Colon (tissue), 2 donors: ENCODE measurements at regions not wholly inside any gene's neighbourhood (a gene's known extent, or its start where the extent isn't known, plus 50 kb on each side); places are given as distances from the start of the nearest gene placed in this dataset.
"Not testable (repeated sequence)": the region's sequence is repeated elsewhere in the genome, so short reads cannot be mapped to it uniquely, and the experiment has no call there.

Experiments used
- FAIRE-seq: peaks from 2 replicates; lab custom pipeline; 2012; peaks lifted over from hg19 to GRCh38; lab: Jason Lieb, UNC
- donor health status: control.
- donor health status: control.

GRCh38 chr14:53663709-53664108, 292.9 kb downstream of the BMP4 start:
- no peak for FAIRE-seq

DNA sequence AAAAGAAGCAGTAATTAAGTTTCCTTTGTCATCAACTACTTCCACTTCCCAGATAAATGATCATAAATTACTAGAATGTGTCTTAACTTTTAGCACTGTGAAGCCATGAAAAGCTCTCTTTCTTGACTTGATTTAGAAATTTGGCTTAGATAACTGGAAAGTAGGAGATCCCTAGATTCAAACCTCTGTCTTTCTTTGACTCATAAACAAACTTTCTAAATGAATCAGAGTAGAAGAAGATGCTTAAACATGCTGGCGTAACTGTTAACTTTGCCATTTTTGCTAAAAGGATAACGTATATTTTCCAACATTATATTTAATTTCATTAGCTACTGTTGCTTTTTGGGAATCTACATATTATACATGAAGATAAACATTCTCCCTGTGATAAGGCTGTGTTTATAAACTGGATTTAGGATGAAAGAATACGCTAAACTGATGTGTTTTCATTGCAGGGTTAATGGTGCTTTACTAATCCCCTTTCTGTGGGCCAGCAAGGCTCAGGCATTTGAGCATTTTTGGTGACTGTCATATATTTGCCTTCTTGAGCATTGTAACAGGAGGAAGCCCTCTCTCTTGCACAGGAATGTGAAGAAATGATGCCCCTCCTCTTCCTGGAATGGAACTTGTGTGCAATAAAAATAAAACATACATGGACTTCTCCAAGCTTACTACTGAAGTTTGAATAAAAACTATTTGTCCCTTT, 301.4 kb downstream of the BMP4 start:
- FAIRE-seq: no peak

GRCh38 chr14:53652068-53652467, 304.6 kb downstream of the BMP4 start:
- FAIRE-seq: no peak

- no peak for FAIRE-seq
Measured at GRCh38 chr14:53651096-53651740, 305.4 kb downstream of the BMP4 start.

DNA sequence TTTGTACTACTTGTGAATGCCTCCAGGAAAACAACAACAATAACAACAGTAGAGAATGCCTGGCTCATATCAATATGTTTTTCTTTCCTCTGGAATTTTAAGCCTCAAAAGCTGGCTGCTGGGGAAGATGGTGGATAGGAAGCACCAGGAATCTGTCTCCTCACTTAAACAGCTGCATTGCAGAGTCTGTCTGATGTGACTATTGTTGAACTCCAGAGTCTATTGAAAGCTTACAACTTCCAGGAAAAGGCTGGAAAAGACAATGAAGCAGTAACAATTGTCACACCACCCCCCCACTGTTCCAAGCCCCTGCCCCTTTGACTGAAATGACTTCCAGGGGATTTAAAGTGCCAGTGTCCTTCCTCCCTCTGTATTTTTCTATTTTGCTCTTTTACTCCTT, 309.7 kb downstream of the BMP4 start:
- FAIRE-seq: no peak

- FAIRE-seq: no peak
Measured at GRCh38 chr14:53640695-53641094, 315.9 kb downstream of the BMP4 start.

DNA sequence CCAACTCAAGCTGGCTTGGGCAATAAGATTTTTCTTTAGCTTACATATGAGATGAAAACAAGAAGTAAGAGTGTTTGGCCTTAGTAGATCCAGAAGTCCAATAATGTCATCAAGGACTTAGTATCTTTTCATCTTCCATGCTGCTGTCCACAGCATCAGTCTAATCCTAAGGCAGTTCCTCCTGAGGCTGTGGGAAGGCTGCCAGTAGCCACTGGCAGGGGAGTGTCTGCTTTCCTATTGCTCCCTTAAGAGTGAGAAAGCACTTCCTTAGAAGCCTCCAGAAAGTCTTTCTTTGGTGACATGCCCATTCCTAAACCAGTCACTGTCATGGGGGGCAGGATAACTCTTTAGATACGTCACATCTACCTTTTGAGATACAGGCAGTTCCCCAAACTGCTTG, 317.7 kb downstream of the BMP4 start:
- FAIRE-seq: no peak

- FAIRE-seq: no peak
Measured at GRCh38 chr14:53634793-53635192, 321.8 kb downstream of the BMP4 start.

DNA sequence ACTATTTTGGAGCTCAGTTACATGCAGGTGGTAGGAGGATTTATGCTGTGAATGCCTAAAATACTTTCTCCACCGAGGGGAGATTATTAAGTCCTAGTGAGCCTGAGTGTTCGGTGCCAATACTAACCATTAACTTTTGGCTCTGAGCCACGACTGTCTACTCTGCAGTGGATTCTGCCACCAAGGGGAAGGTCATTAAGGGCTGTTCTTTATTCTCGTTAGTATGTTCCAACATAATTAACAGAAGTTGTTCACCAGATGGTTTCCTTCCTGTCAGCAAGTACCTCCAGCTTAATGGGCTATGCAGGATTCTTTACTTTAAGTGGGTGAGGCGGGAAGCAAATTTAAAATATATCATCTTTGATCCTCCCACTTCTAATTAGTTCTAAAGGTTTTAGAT, 326.3 kb downstream of the BMP4 start:
- FAIRE-seq: no peak

DNA sequence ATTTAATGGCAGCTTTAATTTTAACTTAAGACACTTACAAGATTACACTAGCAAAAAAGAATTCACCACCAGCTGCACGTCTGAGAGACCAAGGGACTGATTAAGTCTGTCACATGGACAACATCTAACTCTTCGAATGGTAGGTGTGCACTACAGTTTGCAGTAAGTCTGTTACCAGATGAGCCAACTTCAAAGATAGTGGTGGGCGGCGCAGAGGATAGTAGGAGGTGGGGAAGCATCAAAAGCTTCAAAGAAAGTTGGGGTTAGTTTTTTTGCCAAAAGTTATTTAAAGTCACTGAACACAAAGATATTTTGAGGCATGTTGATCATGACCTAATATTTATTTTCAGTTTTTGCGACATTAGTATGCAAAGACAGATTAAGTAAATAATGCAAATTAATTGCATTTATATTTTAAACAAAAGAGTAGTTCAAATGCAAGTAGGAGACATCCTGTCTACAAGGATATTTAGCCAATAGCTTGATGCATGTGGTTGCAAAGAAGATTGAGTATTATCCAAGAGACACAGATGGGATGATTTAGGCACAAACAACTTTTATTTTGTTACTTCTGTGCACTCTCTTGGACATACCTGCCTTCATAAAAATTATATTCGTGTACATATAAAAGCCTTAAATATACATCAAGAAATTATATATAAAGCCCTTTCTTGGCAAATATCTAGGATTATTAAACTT, 327.7 kb downstream of the BMP4 start:
- FAIRE-seq: no peak

DNA sequence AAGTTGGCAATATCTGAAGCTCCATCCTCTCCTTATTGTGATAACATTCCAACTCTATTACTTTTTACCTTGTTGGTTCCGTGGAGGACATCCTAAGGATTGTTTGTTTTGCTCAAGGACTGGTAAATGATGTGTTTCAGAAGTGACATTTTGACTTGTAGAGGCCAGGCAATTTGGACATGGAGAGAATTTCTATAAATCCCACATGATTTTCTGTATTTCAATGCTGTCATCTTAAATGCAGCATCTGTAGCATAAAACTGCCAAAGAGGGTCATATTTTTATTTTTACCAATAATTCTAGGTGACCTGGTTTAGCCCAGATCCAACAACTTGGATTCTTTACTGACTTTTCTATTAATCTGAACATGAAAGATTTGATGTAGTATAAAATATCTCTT, 328.4 kb downstream of the BMP4 start:
- FAIRE-seq: no peak

- FAIRE-seq: no peak
Measured at GRCh38 chr14:53626761-53627160, 329.9 kb downstream of the BMP4 start.

GRCh38 chr14:53622447-53622846, 334.2 kb downstream of the BMP4 start:
- FAIRE-seq: no peak

GRCh38 chr14:53621921-53622320, 334.7 kb downstream of the BMP4 start:
- FAIRE-seq: no peak

DNA sequence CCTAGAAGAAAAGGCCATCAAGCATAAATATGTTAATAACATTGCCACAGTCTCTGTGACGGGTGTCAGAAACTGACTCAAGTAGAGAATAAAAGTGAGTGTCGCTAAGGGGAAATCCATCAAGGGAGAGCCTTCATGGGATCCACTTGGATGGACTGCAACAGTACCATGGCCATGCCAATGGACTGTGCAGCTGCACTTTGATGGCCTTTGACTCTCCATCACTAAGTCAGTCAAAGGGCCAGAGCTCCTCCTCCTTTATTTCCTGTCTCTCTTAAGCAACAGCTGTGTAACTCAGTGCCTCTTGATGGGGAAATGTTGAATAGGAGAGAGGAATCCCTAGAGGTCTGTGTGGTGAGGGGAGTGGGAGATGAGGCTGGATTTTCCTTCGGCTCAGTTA, 335.2 kb downstream of the BMP4 start:
- no peak for FAIRE-seq

DNA sequence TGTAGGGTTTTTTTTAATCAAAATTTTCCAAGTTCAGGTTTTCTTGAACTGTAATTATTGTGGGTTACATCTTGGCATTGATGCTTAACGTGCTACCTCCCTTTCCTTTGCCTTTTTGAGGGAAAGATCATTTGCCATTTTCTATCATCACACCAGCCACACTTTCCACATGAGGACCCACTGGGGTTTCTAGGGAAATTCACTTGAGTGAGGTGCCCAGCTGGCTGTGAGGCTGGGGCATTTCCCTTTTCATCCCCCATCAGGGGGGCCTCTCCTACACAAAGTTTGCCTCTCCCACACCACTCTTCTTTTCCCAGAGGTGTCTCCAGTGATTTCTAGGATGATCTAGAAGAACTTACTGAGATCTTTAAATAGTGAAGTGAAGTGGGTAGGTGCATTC, 335.7 kb downstream of the BMP4 start:
- no peak for FAIRE-seq

- FAIRE-seq: no peak
Measured at GRCh38 chr14:53620317-53620716, 336.3 kb downstream of the BMP4 start.

DNA sequence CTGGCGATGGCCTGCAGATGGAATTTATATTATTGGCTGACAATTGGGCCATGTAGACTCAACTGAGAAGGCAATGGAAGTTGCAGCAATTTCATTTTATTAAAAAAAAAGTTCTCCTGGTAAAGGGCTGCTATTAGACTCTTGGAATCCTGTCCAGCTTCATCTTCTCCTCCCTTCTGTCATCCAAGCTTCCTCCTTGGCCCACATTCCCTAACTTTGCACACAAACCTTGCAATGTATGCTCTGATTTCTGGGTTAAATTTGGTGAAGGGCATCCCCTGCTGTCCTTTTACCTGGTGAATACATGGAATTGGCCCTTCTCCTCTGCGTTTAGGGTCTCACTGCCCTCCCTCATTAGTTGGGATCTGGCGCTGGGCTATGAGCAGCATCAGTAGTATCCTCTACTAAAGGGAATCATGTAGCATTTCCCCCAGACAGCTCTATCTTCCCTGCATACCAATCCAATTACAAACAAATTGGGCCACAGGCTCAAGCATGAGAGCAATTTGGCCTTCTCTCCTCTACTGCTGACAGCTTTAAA, 336.9 kb downstream of the BMP4 start:
- FAIRE-seq: no peak

- FAIRE-seq: not testable (repeated sequence)
Measured at GRCh38 chr14:53616536-53616935, 340.1 kb downstream of the BMP4 start.

- no peak for FAIRE-seq
Measured at GRCh38 chr14:53615252-53615651, 341.4 kb downstream of the BMP4 start.

DNA sequence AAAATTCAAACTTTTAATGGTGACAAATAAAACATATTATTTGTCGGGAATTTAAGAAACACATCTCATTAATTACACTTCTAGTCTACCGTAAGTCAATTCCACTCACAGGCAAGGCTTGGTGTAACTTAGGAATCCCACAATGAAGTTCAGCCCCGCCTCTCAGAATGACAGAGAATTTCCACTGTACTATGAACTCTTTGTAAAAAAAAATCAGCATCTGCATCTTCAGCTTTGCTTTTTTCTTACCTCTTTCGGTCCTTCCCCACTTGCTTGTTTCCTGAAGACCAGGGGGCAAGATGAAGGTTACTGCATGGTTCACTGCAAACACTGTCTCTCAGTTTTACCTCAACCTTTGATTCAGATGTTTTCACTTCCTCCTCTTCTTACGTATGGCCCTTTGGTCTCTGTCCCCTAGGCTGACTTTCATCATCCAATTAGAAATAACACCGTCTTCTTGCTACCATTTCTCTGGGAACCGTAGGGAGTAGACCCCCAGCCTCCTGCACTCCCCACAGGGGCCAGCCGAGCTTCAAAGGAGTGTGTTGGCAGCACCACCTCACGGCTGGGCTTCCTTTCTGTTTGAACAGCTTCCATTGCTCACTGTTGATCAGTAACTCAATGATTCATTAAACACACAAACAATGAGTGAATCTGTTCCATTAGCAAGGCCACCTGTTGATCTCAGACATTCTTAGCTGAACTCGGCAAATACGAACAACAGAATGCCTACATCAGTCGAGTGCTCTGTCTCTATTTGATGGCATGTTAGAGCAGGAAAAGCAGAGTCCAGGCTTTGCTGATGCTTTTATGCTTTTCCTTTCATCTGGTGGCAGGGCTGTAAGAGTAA, 343.0 kb downstream of the BMP4 start:
- FAIRE-seq: no peak

GRCh38 chr14:53610947-53611346, 345.7 kb downstream of the BMP4 start:
- no peak for FAIRE-seq
